OCI-LY7 (cell line): ENCODE measurements at regions not wholly inside any gene's neighbourhood (a gene's known extent, or its start where the extent isn't known, plus 50 kb on each side); places are given as distances from the start of the nearest gene placed in this dataset.
"Not testable (repeated sequence)": the region's sequence is repeated elsewhere in the genome, so short reads cannot be mapped to it uniquely, and the experiment has no call there.

ENCODE experiments used
- CTCF ChIP-seq: fragments of 200-600 bp; sonication (generic); conservative IDR thresholded peaks from 2 replicates; pipeline ENCODE4 v1.5.1; 2014; ENCODE audit warnings: mild to moderate bottlenecking, antibody characterized with exemption, low read length, moderate library complexity, mixed read lengths
- EZH2phosphoT487 ChIP-seq: fragments of 200-600 bp; sonication (generic); IDR thresholded peaks from 2 replicates; pipeline ENCODE4 v1.6.1; 2018; ENCODE audit warnings: low read depth, borderline replicate concordance, mild to moderate bottlenecking, mixed run types, antibody characterized with exemption, low read length, moderate library complexity, mixed read lengths

GRCh38 chr2:182609005-182609404 lies 107.1 kb upstream of the DNAJC10 start:
- not testable (repeated sequence) for TF ChIP-seq CTCF, EZH2phosphoT487
